GM12864 (cell line): ENCODE measurements at regions not wholly inside any gene's neighbourhood (a gene's known extent, or its start where the extent isn't known, plus 50 kb on each side); places are given as distances from the start of the nearest gene placed in this dataset.

Experiments used
- DNase-seq: peaks from one replicate; pipeline ENCODE4 v3.0.0-alpha.2; 2011; ENCODE audit warnings: low read depth
- H3K4me3 ChIP-seq: 2 replicates; pipeline ENCODE4 v1.5.1; 2011; ENCODE audit warnings: mild to moderate bottlenecking, low read depth, low read length, control low read depth
- TF ChIP-seq, protein P1 (sequence below): IDR thresholded peaks from 2 replicates; pipeline ENCODE4 v1.5.1; 2011; ENCODE audit warnings: low read depth, mild to moderate bottlenecking, moderate library complexity, low read length, control low read depth, inconsistent platforms; ENCODE audit errors: missing control alignments

DNA sequence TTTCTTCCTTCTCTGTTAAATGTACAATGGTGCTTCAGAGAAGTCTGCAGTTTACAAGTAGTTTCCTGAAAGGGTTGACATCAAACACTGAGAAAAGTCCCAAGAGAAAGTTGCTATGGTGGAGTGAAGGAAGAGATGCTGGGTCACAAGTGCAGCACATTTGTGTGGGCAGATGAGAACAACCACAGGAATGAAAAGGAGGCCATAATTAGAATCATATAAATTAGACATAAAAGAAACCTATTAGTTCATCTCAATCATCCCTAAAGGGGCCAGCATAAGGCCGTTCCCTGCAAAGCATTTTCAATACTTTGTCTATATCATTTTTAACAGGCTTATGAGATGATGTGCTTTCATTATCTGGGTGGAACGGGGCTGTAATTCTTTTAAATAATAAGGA, 359.2 kb downstream of the IRS2 start:
- no peak for DNase-seq
- no peak overlapping the region for H3K4me3 ChIP-seq
- TF ChIP-seq, protein P1, sequence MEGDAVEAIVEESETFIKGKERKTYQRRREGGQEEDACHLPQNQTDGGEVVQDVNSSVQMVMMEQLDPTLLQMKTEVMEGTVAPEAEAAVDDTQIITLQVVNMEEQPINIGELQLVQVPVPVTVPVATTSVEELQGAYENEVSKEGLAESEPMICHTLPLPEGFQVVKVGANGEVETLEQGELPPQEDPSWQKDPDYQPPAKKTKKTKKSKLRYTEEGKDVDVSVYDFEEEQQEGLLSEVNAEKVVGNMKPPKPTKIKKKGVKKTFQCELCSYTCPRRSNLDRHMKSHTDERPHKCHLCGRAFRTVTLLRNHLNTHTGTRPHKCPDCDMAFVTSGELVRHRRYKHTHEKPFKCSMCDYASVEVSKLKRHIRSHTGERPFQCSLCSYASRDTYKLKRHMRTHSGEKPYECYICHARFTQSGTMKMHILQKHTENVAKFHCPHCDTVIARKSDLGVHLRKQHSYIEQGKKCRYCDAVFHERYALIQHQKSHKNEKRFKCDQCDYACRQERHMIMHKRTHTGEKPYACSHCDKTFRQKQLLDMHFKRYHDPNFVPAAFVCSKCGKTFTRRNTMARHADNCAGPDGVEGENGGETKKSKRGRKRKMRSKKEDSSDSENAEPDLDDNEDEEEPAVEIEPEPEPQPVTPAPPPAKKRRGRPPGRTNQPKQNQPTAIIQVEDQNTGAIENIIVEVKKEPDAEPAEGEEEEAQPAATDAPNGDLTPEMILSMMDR, result no peak

- TF ChIP-seq, protein P1, result no peak
- H3K4me3 ChIP-seq, result no peak overlapping the region
- DNase-seq, result no peak
Observed at GRCh38 chr13:109426690-109426990, 359.7 kb downstream of the IRS2 start.

DNA sequence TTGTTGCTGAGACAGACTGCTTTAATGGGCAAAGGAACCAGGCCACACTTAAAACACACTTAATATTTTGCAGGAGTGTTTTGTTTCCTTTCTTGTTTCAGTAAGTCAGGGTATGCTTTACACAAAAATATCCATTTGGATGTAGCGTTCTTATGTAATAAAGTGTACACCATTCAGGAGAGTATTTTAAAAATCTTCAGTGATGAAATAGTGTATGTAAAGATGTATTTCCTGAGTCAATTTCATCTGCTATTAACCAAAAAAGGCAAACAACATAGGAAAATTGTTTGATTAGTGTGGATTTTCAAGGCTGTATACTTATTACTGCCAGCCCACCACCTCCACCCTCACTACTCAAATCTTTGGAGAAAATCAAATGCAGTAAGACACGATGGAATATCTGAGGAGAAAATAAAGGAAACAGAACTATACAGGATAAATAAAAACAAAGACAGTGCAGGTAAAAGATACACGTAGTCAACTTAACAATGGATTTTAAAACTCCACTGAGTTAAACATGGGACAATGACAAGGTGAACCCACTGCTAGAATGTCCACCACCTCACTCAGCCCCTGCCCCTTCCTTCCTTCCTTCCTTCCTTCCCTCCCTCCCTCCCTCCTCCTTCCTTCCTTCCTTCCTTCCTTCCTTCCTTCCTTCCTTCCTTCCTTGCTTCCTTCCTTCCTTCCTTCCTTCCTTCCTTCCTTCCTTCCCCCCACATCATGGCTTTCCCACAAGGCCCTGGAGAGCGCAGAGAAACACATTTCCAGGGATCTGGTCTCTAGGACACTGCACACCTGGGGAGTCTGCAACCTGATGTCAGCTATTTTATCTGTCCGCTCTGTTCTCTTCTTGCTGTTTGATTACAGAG, 360.3 kb downstream of the IRS2 start:
- no peak overlapping the region for H3K4me3 ChIP-seq
- no peak for DNase-seq
- TF ChIP-seq, protein P1, result no peak

- no peak overlapping the region for H3K4me3 ChIP-seq
- DNase-seq, result no peak
- TF ChIP-seq, protein P1, result no peak
Observed at GRCh38 chr13:109422161-109422560, 364.2 kb downstream of the IRS2 start.

GRCh38 chr13:109419896-109420295, 366.5 kb downstream of the IRS2 start:
- no peak for DNase-seq
- H3K4me3 ChIP-seq, result no peak overlapping the region
- TF ChIP-seq, protein P1, result no peak

DNA sequence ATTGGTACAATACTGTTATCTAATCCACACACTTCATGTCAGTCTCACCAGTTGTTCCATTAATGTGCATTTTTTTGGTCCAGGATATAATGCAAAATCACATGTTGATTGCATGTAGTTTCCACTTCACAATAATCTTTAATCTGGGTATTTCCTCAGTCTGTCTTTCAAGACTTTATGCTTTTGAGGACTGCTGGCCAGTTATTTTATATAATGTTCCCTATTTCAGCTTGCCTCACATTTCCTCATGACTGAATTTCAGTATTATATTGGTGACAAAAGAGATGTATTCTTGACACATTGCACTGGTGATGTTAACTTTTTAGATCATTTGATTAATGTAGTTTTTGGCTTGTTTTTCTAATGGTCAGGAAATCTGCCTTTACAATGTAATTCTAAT, 368.3 kb downstream of the IRS2 start:
- no peak overlapping the region for H3K4me3 ChIP-seq
- DNase-seq, result no peak
- TF ChIP-seq, protein P1, result no peak

DNA sequence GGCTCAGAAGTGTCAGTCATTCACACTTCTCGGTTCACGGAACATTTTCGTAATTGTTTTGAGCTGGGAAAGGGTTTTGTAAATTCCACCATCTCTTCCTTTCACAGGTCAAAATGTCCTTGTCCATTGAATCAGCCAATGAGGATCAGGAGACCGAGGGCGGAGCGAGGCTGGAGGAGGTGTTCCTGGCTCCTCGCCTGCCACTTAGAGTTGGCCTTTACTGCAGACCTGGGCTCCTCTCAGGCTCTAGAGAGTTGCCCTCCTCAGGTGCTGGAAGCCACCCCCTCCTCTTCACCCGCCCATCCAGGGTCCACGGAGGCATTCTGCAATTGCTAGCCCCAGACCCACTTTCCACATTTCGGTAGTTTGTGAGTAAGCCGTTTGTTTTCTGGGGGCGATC, 370.4 kb downstream of the IRS2 start:
- no peak overlapping the region for H3K4me3 ChIP-seq
- TF ChIP-seq, protein P1, result no peak
- DNase-seq, result no peak
